Body of pancreas (tissue), 4 donors: ENCODE measurements at regions not wholly inside any gene's neighbourhood (a gene's known extent, or its start where the extent isn't known, plus 50 kb on each side); places are given as distances from the start of the nearest gene placed in this dataset.

Experiments used
- ATAC-seq: fragments of 150-250 bp; one replicate; pipeline ENCODE4 v1.9.1; 2016
- DNase-seq, 4 donors: peaks; one replicate each; pipeline ENCODE4 v3.0.0-alpha.2; 2019
- H3K27ac ChIP-seq, 4 donors: fragments of 200-600 bp; sonication (generic); 1 replicate in 3 of 4; 2 replicates in 1 of 4; pipeline versions ENCODE4 v1.5.1 to v1.6.1; 2016 to 2019; ENCODE audit warnings: mild to moderate bottlenecking in 1 of 4, mixed read lengths in 1 of 4, moderate library complexity in 1 of 4
- H3K27me3 ChIP-seq, 2 donors: fragments of 200-600 bp; sonication (generic); one replicate each; pipeline ENCODE4 v1.6.0; 2016; ENCODE audit warnings: mild to moderate bottlenecking in 1 of 2
- H3K36me3 ChIP-seq, 2 donors: fragments of 200-600 bp; sonication (generic); replicated peaks in 1 of 2; 2 replicates each; pipeline ENCODE4 v1.5.1; 2016; ENCODE audit warnings: low read depth in 2 of 2; ENCODE audit not compliant: insufficient read depth in 1 of 2
- H3K4me1 ChIP-seq: fragments of 200-600 bp; sonication (generic); one replicate; pipeline ENCODE4 v1.6.0; 2016
- H3K4me3 ChIP-seq, 2 donors: fragments of 200-600 bp; sonication (generic); 1 replicate in 1 of 2; 2 replicates in 1 of 2; pipeline ENCODE4 v1.5.1; 2016 to 2019
- H3K9me3 ChIP-seq, 3 donors: fragments of 200-600 bp; sonication (generic); 1 replicate in 2 of 3; 2 replicates in 1 of 3; pipeline ENCODE4 v1.5.1; 2016
- POLR2A ChIP-seq, 3 donors: fragments of 450-650 bp; IDR thresholded peaks; one replicate each; pipeline ENCODE4 v1.6.1; 2016; ENCODE audit warnings: antibody characterized with exemption in 3 of 3, mild to moderate bottlenecking in 2 of 3
- WGBS, 2 donors: methylation state at CpG; one replicate each; pipeline ENCODE4 v1.1.5; 2017; 5-methylcytosine and 5-hydroxymethylcytosine counted together
- intact Hi-C: fragments of 100-400 bp; cut with DNase I; formaldehyde crosslinking; loops from one replicate; pipeline ENCODE4 v1.15.1; 2023
- TF ChIP-seq, protein P1 (sequence below), 7 experiments: fragments of 450-650 bp in 4 of 7; fragments of 200-600 bp in 3 of 7; sonication (generic) in 3 of 7; IDR thresholded peaks; one replicate each; pipeline ENCODE4 v1.5.1; 2016 to 2019; ENCODE audit warnings: antibody characterized with exemption in 7 of 7

DNA sequence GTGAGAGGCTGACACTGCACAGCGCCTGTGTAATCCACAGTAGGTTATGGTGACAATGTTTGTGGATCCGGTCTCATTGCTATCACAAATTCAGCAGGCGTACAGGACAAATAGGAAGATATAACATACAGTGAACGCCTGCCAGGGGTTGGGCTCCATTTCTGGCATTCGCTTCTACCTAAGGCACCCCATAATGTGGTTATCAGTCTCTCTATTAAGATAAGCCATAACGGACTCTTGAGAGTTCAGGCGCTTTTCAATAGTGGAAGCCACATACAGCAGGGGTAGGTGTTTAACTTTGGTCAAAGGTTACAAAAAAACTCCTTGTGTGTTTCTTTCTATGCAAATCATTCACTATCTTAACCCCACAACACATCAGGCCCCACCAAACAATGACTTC lies 72.8 kb downstream of the SIPA1L2 start:
- peaks cover 4% of the 10 kb centered on the region for H3K4me1 ChIP-seq
- TF ChIP-seq POLR2A (IDR thresholded peaks at IDR 0.05) = no peak
- TF ChIP-seq, protein P1, sequence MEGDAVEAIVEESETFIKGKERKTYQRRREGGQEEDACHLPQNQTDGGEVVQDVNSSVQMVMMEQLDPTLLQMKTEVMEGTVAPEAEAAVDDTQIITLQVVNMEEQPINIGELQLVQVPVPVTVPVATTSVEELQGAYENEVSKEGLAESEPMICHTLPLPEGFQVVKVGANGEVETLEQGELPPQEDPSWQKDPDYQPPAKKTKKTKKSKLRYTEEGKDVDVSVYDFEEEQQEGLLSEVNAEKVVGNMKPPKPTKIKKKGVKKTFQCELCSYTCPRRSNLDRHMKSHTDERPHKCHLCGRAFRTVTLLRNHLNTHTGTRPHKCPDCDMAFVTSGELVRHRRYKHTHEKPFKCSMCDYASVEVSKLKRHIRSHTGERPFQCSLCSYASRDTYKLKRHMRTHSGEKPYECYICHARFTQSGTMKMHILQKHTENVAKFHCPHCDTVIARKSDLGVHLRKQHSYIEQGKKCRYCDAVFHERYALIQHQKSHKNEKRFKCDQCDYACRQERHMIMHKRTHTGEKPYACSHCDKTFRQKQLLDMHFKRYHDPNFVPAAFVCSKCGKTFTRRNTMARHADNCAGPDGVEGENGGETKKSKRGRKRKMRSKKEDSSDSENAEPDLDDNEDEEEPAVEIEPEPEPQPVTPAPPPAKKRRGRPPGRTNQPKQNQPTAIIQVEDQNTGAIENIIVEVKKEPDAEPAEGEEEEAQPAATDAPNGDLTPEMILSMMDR (IDR thresholded peaks at IDR 0.05) = no peak
- intact Hi-C loops = no loop called here
- DNase-seq (no peak), ATAC-seq (no peak)
- no peaks in the 10 kb centered on the region for H3K27me3 ChIP-seq
- H3K4me3 ChIP-seq = no peak overlapping the region
- no peak overlapping the region for H3K27ac ChIP-seq
- no peaks in the 10 kb centered on the region for H3K9me3 ChIP-seq
- 58 to 72% methylated on average over 7 of the region's 7 CpGs for WGBS, 2 donors
- no peaks in the 10 kb centered on the region for H3K36me3 ChIP-seq

DNA sequence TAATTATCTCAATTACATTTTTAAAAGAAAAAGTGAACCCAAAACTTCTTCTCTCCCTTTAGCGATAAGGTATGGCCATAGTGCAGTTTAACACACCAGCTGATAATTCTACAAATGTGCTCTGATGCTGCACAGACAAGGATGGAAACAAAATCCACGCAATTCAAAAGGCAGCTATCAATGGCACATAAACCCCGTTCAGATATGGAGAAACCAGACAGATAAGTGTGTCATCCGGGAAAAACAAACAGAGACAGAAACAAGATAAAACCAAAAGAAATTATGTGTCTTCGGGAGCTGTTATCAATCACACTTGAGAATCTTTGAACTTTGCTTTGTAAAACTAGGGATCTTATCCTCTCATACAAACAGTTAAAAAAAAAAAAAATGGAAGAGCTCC lies 73.6 kb downstream of the SIPA1L2 start:
- Histone ChIP-seq H3K27ac (no peak overlapping the region), H3K9me3 (no peaks in the 10 kb centered on the region), H3K4me3 (no peak overlapping the region), H3K27me3 (no peaks in the 10 kb centered on the region), H3K4me1 (peaks cover 4% of the 10 kb centered on the region), H3K36me3 (no peaks in the 10 kb centered on the region)
- 32 to 51% methylated on average over 5 of the region's 5 CpGs for WGBS, 2 donors
- intact Hi-C loops = no loop called here
- ATAC-seq = no peak
- TF ChIP-seq POLR2A (IDR thresholded peaks at IDR 0.05) = no peak
- TF ChIP-seq, protein P1 (IDR thresholded peaks at IDR 0.05) = no peak
- no peak for DNase-seq

DNA sequence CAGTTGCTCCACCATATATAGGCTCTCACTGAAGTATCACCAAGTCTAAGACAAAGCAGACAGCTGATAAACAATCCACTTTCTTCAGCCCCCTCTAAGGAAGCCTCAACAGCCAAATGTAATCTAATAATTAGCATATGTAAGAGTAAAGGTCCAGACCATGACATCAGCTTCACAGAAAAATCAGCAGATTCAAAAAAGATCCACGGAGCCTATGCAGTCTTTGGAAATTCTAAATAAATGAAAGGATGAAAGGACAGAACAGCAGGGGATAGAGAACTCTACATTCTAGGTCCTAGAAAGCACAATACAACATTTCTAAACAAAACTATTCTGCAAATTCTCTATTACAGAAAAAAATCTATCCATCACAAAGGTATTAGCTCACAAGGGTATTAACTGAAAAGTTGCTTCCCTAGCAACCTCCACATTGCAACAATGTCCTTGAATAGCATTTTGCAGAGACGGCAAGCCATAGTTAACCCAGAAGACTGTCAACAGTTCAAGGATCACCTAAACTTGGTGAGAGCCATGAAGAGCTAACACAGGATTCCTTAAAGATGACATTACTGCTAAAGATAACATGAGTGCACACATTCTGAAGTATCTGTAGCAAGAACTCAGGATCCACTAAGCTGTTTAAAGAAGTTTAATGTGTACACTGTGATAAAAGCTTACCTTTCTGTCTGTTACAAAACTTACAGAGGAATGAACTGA lies 74.3 kb downstream of the SIPA1L2 start:
- Histone ChIP-seq H3K36me3 (no peaks in the 10 kb centered on the region), H3K9me3 (no peaks in the 10 kb centered on the region), H3K27me3 (no peaks in the 10 kb centered on the region), H3K4me3 (no peak overlapping the region), H3K4me1 (peaks cover 4% of the 10 kb centered on the region), H3K27ac (no peak overlapping the region)
- 56 to 60% methylated on average over 2 of the region's 2 CpGs for WGBS, 2 donors
- TF ChIP-seq, protein P1 (IDR thresholded peaks at IDR 0.05) = no peak
- TF ChIP-seq POLR2A (IDR thresholded peaks at IDR 0.05) = no peak
- ATAC-seq (no peak), DNase-seq (no peak)
- intact Hi-C loops = no loop called here

DNA sequence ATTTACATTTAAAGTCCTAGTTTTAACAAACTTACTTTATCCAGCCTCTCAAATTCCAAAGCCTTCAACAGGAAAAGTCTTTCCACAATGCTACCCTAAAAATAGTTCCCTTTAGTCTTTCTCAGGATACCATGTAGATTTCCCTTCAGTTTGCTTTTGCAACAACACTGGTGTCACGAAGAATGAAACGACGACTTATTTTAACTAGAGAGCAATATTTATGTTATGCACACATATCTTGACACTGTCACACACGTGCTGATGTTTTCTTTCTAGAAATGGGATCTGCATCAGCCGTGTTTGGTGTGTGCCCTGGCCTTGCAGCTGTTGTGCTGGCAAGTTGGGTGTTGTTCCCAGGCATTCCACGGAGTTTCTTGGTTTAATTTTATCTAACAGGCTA lies 75.5 kb downstream of the SIPA1L2 start:
- H3K27ac ChIP-seq = no peak overlapping the region
- WGBS, 2 donors = 51 to 59% methylated on average over 6 of the region's 6 CpGs
- intact Hi-C loops = no loop called here

More for the DNA sequence above, 75.5 kb downstream of the SIPA1L2 start:
- Histone ChIP-seq H3K27me3 (no peaks in the 10 kb centered on the region), H3K9me3 (no peaks in the 10 kb centered on the region), H3K36me3 (no peaks in the 10 kb centered on the region), H3K4me3 (no peak overlapping the region), H3K4me1 (peaks cover 4% of the 10 kb centered on the region)
- ATAC-seq (no peak), DNase-seq (no peak)
- TF ChIP-seq POLR2A (IDR thresholded peaks at IDR 0.05) = no peak
- TF ChIP-seq, protein P1 (IDR thresholded peaks at IDR 0.05) = no peak
